Loucy (cell line): ENCODE measurements at regions not wholly inside any gene's neighbourhood (a gene's known extent, or its start where the extent isn't known, plus 50 kb on each side); places are given as distances from the start of the nearest gene placed in this dataset.

Source experiments
- H2AFZ ChIP-seq: fragments of 200-600 bp; sonication (generic); 2 replicates; pipeline ENCODE4 v1.6.0; 2016; ENCODE audit warnings: antibody characterized with exemption, mild to moderate bottlenecking, low read length, moderate library complexity
- H3F3A ChIP-seq: fragments of 200-600 bp; 2 replicates; pipeline ENCODE4 v1.6.0; 2016; ENCODE audit warnings: antibody characterized with exemption, low read depth, mild to moderate bottlenecking
- H3K27me3 ChIP-seq: fragments of 200-600 bp; sonication (generic); 2 replicates; pipeline ENCODE4 v1.6.1; 2014; ENCODE audit warnings: low read length, mild to moderate bottlenecking; ENCODE audit not compliant: insufficient read depth, poor library complexity, severe bottlenecking
- H3K36me3 ChIP-seq: fragments of 200-600 bp; sonication (generic); 2 replicates; pipeline ENCODE4 v1.6.1; 2016; ENCODE audit warnings: low read length; ENCODE audit not compliant: insufficient read depth
- H3K4me1 ChIP-seq: fragments of 200-600 bp; sonication (generic); 2 replicates; pipeline ENCODE4 v1.5.1; 2014; ENCODE audit warnings: low read length, mild to moderate bottlenecking; ENCODE audit not compliant: insufficient read depth, poor library complexity, severe bottlenecking
- H3K4me2 ChIP-seq: fragments of 200-600 bp; sonication (generic); 2 replicates; pipeline ENCODE4 v1.6.0; 2014; ENCODE audit warnings: antibody characterized with exemption, low read length, low read depth, mild to moderate bottlenecking; ENCODE audit not compliant: poor library complexity, severe bottlenecking
- H3K4me3 ChIP-seq: fragments of 200-600 bp; sonication (generic); 2 replicates; pipeline ENCODE4 v1.5.1; 2014; ENCODE audit warnings: low read length, mild to moderate bottlenecking, mixed read lengths; ENCODE audit not compliant: poor library complexity, severe bottlenecking
- H3K79me2 ChIP-seq: fragments of 200-600 bp; sonication (generic); 2 replicates; pipeline ENCODE4 v1.6.1; 2014; ENCODE audit warnings: low read length; ENCODE audit not compliant: insufficient read depth
- H3K9ac ChIP-seq: fragments of 200-600 bp; sonication (generic); 2 replicates; pipeline ENCODE4 v1.6.0; 2014; ENCODE audit warnings: mild to moderate bottlenecking, low read depth, low read length, moderate library complexity; ENCODE audit not compliant: poor library complexity, severe bottlenecking
- H3K9me2 ChIP-seq: fragments of 200-600 bp; sonication (generic); replicated peaks from 2 replicates; pipeline ENCODE4 v1.6.1; 2016; ENCODE audit warnings: low read depth, low read length, mixed read lengths
- H3K9me3 ChIP-seq: fragments of 200-600 bp; sonication (generic); 2 replicates; pipeline ENCODE4 v1.6.1; 2014; ENCODE audit warnings: mild to moderate bottlenecking, antibody characterized with exemption, low read length, low read depth; ENCODE audit not compliant: insufficient read depth
- H4K20me1 ChIP-seq: fragments of 200-600 bp; sonication (generic); 2 replicates; pipeline ENCODE4 v1.6.0; 2014; ENCODE audit warnings: antibody characterized with exemption, low read length, mild to moderate bottlenecking; ENCODE audit not compliant: insufficient read depth, poor library complexity, severe bottlenecking
- CTCF ChIP-seq: fragments of 200-600 bp; sonication (generic); conservative IDR thresholded peaks from 2 replicates; pipeline ENCODE4 v1.5.1; 2014; ENCODE audit warnings: mild to moderate bottlenecking, antibody characterized with exemption, low read length
- EZH2phosphoT487 ChIP-seq: fragments of 200-600 bp; IDR thresholded peaks from 2 replicates; pipeline ENCODE4 v1.6.1; 2018; ENCODE audit warnings: antibody characterized with exemption, mild to moderate bottlenecking, moderate library complexity, borderline replicate concordance

- no peak overlapping the region for H3K9ac ChIP-seq
- H3K27me3 ChIP-seq, result no peaks in the 10 kb centered on the region
- no peaks in the 10 kb centered on the region for H4K20me1 ChIP-seq
- no peak overlapping the region for H3K4me3 ChIP-seq
- no peaks in the 10 kb centered on the region for H3K9me2 ChIP-seq
- no peaks in the 10 kb centered on the region for H3K79me2 ChIP-seq
- 0 out of 2 replicates have a peak, but pooled peaks cover 2% of the 10 kb centered on the region for H3K9me3 ChIP-seq
- no peaks in the 10 kb centered on the region for H3K36me3 ChIP-seq
- TF ChIP-seq CTCF (no peak), EZH2phosphoT487 (no peak)
- H3K4me2 ChIP-seq, result no peak overlapping the region
- H3K4me1 ChIP-seq, result no peaks in the 10 kb centered on the region
- H2AFZ ChIP-seq, result no peak overlapping the region
- H3F3A ChIP-seq, result no peaks in the 10 kb centered on the region
These were observed 73.3 kb upstream of the LRCH1 start for GRCh38 chr13:46479691-46480090.

- Histone ChIP-seq H3K4me1 (no peaks in the 10 kb centered on the region), H4K20me1 (no peaks in the 10 kb centered on the region), H3K4me3 (no peak overlapping the region), H3K27me3 (no peaks in the 10 kb centered on the region), H3K36me3 (no peaks in the 10 kb centered on the region), H3K79me2 (no peaks in the 10 kb centered on the region), H3K9ac (no peak overlapping the region), H3K4me2 (no peak overlapping the region), H3K9me2 (no peaks in the 10 kb centered on the region), H3K9me3 (no peaks in the 10 kb centered on the region), H3F3A (no peaks in the 10 kb centered on the region), H2AFZ (no peak overlapping the region)
- TF ChIP-seq EZH2phosphoT487 (no peak), CTCF (no peak)
These were observed 73.7 kb upstream of the LRCH1 start for GRCh38 chr13:46479283-46479682.

GRCh38 chr13:46478651-46479050 lies 74.3 kb upstream of the LRCH1 start:
- Histone ChIP-seq H3K27me3 (no peaks in the 10 kb centered on the region), H2AFZ (no peak overlapping the region), H3K4me2 (no peak overlapping the region), H3K4me1 (no peaks in the 10 kb centered on the region), H3F3A (no peaks in the 10 kb centered on the region), H3K9ac (no peak overlapping the region), H3K36me3 (no peaks in the 10 kb centered on the region), H3K4me3 (no peak overlapping the region), H3K79me2 (no peaks in the 10 kb centered on the region), H4K20me1 (no peaks in the 10 kb centered on the region), H3K9me3 (no peaks in the 10 kb centered on the region), H3K9me2 (no peaks in the 10 kb centered on the region)
- TF ChIP-seq EZH2phosphoT487, result no peak
- TF ChIP-seq CTCF, result no peak
